ENCODE measurements at regions not wholly inside any gene's neighbourhood (a gene's known extent, or its start where the extent isn't known, plus 50 kb on each side); places are given as distances from the start of the nearest gene placed in this dataset.
"Not testable (repeated sequence)": the region's sequence is repeated elsewhere in the genome, so short reads cannot be mapped to it uniquely, and the experiment has no call there.

DNA sequence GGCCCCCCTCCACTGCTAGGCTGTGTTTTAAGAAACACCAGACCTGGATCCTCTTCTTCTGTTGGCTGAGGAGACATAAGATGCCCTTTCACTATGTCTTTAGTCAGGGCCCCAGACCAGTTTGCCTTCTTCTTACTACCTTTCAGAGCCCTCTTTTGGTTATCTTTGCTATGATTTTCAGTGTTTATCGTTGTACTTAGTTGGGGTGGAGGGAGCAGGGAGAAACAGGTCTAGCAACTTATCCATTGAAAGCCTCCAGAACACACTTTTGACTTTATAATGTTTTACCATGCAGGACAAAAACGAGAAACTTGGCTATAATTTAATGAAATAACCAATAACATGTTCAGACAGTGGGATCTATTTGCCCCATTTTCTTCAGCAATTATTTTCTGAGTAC is 525.2 kb downstream of the TNS3 start:
- no peak overlapping the region for H3K27ac Mint-ChIP-seq
- H3K4me3 Mint-ChIP-seq, result no peak overlapping the region

DNA sequence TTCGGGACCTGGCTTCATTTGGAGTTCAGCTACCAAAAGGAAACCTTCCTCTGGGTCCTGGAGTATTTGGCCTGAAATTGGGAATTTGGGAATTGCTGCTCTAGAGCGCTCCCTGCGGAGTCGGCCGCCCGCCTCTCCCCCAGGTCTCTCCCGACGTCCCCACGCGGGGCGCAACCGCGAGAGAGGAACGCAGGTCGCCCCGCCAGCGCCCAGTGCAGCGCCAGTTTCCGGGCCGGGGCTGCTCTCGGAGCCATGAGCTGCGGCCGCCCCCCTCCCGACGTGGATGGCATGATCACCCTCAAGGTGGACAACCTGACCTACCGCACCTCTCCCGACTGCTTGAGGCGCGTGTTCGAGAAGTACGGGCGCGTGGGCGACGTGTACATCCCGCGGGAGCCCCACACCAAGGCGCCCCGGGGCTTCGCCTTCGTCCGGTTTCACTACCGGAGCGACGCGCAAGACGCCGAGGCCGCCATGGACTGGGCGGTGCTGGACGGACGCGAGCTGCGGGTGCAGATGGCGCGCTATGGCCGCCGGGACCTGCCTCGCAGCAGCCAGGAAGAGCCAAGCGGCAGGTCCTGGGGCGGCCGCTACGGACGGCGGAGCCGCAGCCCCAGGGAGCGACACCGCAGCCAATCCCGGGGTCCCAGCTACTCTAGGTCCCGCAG is 529.2 kb downstream of the TNS3 start:
- not testable (repeated sequence) for H3K27ac Mint-ChIP-seq; DNase-seq; H3K36me3 Mint-ChIP-seq (ENCODE audit: low read depth); H3K4me1 Mint-ChIP-seq (ENCODE audit: low read depth); H3K9me3 Mint-ChIP-seq; H3K4me3 Mint-ChIP-seq
- peaks cover 11% of the 10 kb centered on the region for H3K27me3 Mint-ChIP-seq (ENCODE audit: insufficient read depth)

More for the DNA sequence above, 525.2 kb downstream of the TNS3 start:
- Mint-ChIP-seq H3K9me3 (peaks cover 5% of the 10 kb centered on the region; the same call in 1 of the 2 replicates), H3K27me3 (ENCODE audit: insufficient read depth) (peaks cover 7% of the 10 kb centered on the region), H3K4me1 (ENCODE audit: low read depth) (no peaks in the 10 kb centered on the region), H3K36me3 (ENCODE audit: low read depth) (peaks cover 5% of the 10 kb centered on the region)
- DNase-seq, result no peak
- TF ChIP-seq, protein P1, sequence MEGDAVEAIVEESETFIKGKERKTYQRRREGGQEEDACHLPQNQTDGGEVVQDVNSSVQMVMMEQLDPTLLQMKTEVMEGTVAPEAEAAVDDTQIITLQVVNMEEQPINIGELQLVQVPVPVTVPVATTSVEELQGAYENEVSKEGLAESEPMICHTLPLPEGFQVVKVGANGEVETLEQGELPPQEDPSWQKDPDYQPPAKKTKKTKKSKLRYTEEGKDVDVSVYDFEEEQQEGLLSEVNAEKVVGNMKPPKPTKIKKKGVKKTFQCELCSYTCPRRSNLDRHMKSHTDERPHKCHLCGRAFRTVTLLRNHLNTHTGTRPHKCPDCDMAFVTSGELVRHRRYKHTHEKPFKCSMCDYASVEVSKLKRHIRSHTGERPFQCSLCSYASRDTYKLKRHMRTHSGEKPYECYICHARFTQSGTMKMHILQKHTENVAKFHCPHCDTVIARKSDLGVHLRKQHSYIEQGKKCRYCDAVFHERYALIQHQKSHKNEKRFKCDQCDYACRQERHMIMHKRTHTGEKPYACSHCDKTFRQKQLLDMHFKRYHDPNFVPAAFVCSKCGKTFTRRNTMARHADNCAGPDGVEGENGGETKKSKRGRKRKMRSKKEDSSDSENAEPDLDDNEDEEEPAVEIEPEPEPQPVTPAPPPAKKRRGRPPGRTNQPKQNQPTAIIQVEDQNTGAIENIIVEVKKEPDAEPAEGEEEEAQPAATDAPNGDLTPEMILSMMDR (IDR thresholded peaks at IDR 0.05), result no peak

DNA sequence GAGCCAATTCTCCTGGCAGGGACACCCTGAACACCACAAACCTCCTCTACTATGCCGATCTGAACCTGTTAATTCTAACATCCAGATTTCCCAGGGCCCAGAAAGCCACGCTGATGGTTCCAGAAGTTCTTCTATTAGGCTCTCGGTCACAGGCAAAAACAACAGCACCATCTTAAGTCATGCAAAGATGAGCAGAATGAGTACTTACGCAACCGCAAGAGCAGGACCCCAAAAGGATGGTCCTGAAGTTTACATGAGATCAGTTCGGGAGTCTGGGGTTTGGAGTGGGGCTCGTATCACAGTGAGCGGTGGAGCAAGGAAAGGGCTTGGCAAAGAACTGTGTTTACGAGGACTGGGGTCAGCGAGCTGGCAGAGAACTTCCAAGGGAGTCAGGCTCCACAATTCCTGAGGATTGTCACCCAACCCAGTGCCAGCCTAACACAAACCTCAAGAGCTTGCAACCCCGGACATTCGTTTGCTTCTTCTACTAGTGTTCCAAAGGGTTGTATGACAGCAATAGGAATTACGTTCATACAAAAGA is 532.6 kb downstream of the TNS3 start:
- H3K27ac Mint-ChIP-seq, result no peak overlapping the region
- peaks cover 8% of the 10 kb centered on the region for H3K27me3 Mint-ChIP-seq (ENCODE audit: insufficient read depth)
- no peak for DNase-seq
- peaks cover 5% of the 10 kb centered on the region for H3K36me3 Mint-ChIP-seq (ENCODE audit: low read depth)
- peaks cover 15% of the 10 kb centered on the region for H3K4me1 Mint-ChIP-seq (ENCODE audit: low read depth)
- TF ChIP-seq, protein P1 (IDR thresholded peaks at IDR 0.05), result no peak
- H3K9me3 Mint-ChIP-seq, result peaks cover 5% of the 10 kb centered on the region; the same call in 1 of the 2 replicates
- H3K4me3 Mint-ChIP-seq, result no peak overlapping the region

DNA sequence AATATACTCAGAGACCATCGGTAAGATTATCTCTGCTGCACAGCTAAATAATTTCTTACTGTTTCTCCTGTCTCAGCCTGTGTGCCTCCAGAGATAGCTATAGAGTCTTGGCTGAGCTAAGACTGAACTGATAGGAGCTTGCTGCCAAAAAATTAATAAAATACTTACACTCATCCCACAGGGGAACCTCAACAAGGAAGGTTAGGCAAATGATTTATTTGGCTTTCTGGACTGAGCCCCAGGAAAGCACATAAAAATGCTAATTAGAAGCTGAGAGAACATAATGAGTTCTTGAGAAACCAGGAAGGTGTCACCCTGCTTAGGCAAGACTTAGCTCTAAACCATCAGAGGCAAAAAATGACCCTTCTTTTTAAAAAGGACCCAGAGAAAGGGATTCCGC is 534.5 kb downstream of the TNS3 start:
- Mint-ChIP-seq H3K4me3 (no peak overlapping the region), H3K9me3 (no peaks in the 10 kb centered on the region), H3K36me3 (ENCODE audit: low read depth) (no peaks in the 10 kb centered on the region), H3K27me3 (ENCODE audit: insufficient read depth) (peaks cover 12% of the 10 kb centered on the region), H3K27ac (no peak overlapping the region), H3K4me1 (ENCODE audit: low read depth) (peaks cover 15% of the 10 kb centered on the region)
- TF ChIP-seq, protein P1 (IDR thresholded peaks at IDR 0.05), result no peak
- no peak for DNase-seq

DNA sequence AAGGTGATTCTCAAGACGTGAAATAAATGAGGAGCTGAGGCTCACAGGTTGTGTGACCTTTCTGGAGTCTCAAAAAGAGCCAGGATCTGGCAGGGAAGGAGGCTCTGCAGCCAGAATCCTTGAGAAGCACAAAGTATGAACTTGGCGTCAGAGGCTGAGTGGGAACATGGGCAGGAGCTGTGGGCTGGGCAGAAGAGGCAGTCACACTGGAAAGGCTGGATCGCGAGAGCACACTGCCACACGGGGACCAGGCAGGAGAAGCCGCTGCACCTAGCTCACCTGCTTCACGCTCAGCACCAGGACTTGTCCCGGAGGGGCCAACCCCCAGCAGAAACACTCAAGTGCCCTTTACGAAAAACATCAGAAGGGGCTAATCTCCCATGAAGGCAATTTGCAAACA is 535.0 kb downstream of the TNS3 start:
- Mint-ChIP-seq H3K4me1 (ENCODE audit: low read depth) (peaks cover 15% of the 10 kb centered on the region), H3K4me3 (no peak overlapping the region), H3K9me3 (no peaks in the 10 kb centered on the region), H3K27ac (no peak overlapping the region), H3K27me3 (ENCODE audit: insufficient read depth) (peaks cover 12% of the 10 kb centered on the region), H3K36me3 (ENCODE audit: low read depth) (no peaks in the 10 kb centered on the region)
- TF ChIP-seq, protein P1 (IDR thresholded peaks at IDR 0.05), result no peak
- no peak for DNase-seq

DNA sequence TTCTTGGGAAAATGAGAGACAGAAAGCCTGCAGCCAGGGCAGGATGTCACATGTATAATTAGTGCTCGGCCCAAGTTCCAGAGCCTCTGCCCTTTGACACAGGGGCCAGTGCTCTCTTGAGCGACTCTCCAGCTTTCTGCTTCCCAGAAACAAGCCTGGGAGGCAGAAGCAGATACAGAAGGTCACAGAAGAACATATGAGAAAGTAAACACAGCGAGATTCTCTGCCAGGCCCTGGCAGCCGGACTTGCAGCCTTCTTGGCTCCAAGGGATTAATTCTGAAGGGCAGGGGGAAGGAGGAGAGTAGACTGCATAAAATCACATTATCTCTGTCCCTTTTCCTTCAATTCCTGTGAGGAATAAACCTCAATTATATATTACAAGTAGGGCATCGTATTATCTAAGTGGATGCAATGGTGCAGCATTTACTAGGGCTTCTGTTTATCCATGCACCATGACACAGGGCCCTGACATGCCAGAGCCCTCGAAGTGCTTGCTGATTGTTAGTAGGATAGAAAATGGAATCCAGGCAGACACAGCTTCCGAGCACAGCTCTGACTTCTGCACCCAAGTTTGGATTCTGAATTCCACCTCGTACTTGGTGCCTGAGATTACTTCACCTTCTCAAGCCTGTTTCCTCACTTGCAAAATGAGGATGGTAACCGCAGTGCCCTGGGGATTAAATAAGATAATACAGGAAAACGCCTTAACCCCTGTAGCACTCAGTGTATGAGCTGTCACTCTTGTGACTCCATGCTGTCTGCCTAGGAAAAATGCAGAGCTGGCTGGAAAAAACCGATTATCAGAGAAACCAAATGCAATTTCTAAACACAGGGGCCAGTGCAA is 536.5 kb downstream of the TNS3 start:
- TF ChIP-seq, protein P1 (IDR thresholded peaks at IDR 0.05), result no peak
- H3K4me3 Mint-ChIP-seq, result peak overlapping the region; percentile 5; the same call in 1 of the 2 replicates
- peak overlapping the region; percentile 20; the same call in 1 of the 2 replicates for H3K27ac Mint-ChIP-seq
- no peak for DNase-seq
- no peaks in the 10 kb centered on the region for H3K9me3 Mint-ChIP-seq
- H3K36me3 Mint-ChIP-seq (ENCODE audit: low read depth), result no peaks in the 10 kb centered on the region
- peaks cover 15% of the 10 kb centered on the region for H3K4me1 Mint-ChIP-seq (ENCODE audit: low read depth)
- peaks cover 12% of the 10 kb centered on the region for H3K27me3 Mint-ChIP-seq (ENCODE audit: insufficient read depth)
